ENCODE measurements at regions not wholly inside any gene's neighbourhood (a gene's known extent, or its start where the extent isn't known, plus 50 kb on each side); places are given as distances from the start of the nearest gene placed in this dataset.

DNA sequence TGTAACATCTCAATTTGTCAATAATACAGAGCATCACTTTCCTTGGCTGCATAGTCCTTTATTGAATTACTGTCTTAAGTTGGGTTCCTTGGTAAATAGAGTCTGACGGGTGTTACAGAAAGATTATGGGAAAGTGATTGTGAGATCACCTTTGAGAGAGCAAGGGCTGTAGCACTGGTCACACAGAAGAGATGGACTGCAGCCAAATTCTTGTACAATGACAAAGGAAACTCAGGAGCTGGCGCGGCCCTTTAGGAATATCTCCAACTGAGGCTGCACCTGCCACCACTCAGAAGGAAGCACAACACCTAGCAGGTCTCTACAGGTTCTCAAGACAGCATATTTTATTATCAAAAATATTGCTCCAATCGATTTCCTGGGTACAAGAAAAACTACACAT lies 350.0 kb upstream of the ISL1 start:
- DNase-seq (ENCODE audit: low spot score): no peak
- H3K4me3 ChIP-seq: no peak overlapping the region
- H3K27ac ChIP-seq: no peak overlapping the region
- TF ChIP-seq, protein P1, sequence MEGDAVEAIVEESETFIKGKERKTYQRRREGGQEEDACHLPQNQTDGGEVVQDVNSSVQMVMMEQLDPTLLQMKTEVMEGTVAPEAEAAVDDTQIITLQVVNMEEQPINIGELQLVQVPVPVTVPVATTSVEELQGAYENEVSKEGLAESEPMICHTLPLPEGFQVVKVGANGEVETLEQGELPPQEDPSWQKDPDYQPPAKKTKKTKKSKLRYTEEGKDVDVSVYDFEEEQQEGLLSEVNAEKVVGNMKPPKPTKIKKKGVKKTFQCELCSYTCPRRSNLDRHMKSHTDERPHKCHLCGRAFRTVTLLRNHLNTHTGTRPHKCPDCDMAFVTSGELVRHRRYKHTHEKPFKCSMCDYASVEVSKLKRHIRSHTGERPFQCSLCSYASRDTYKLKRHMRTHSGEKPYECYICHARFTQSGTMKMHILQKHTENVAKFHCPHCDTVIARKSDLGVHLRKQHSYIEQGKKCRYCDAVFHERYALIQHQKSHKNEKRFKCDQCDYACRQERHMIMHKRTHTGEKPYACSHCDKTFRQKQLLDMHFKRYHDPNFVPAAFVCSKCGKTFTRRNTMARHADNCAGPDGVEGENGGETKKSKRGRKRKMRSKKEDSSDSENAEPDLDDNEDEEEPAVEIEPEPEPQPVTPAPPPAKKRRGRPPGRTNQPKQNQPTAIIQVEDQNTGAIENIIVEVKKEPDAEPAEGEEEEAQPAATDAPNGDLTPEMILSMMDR (IDR thresholded peaks at IDR 0.05): no peak

GRCh38 chr5:51034222-51034901 lies 348.9 kb upstream of the ISL1 start:
- no peak overlapping the region for H3K4me3 ChIP-seq
- H3K27ac ChIP-seq: no peak overlapping the region
- no peak for DNase-seq (ENCODE audit: low spot score)
- TF ChIP-seq, protein P1 (IDR thresholded peaks at IDR 0.05): no peak

DNA sequence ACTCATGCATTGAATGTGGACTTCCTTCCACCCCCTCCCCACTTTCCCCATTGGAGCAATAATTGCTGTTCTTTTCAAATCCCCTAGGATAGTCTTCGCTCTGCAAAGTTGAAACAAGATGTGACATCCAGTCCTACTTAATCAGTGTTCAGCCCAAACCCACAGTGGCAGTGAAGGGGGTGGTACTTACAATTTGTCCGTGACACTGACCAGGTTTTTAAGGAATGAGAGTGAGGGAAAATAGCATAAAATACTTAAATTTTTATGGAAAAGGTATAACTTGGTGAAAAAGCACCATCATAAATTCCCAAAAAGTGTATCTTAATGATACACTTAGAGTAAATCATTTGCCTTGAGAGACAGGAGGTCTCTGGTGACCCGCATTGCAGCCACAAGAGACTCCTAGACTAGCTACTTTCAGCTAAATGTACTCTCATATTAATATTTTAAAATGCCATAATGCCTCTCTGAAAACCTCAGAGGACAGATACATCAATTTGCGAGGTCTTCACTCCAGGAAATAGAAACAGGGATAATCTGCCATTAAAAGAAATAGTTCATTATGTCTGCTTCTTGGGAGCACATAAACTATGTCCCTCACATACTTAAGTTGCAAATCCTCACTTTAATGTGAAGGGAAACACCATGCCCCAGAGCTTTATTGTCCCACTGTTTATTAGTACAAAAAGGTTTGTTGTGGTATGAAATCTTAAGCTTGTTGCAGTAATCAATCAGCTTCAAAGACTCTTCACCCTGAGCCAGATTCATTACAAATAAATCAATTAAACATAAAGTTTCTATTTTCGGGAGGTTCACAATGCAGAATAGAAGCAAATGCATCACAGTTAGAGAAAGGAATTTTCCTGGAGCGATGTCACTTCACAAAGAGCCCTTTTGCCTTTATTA lies 343.6 kb upstream of the ISL1 start:
- H3K4me3 ChIP-seq: no peak overlapping the region

DNA sequence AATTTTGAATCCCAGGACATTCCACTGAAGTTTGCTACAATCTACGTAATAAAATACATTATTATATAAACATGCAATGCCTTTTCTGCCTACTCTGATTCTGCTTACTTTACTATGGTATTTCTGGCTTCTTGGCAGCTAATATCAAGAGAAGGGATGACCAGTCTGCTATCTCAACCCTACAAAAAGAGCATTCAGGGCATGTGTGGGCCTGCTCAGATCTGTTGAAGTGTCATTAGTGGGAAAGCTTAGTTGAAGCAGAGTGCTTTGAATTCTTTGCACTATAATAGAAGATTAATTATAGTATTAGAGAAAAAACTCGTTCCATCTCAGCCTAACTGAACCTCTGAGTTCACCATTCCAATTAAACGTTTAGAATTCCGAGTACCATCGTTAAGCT lies 339.5 kb upstream of the ISL1 start:
- DNase-seq (ENCODE audit: low spot score): no peak

More for the DNA sequence above, 343.6 kb upstream of the ISL1 start:
- TF ChIP-seq, protein P1 (IDR thresholded peaks at IDR 0.05): no peak
- DNase-seq (ENCODE audit: low spot score): no peak
- H3K27ac ChIP-seq: no peak overlapping the region

GRCh38 chr5:51047369-51047768 lies 335.9 kb upstream of the ISL1 start:
- TF ChIP-seq, protein P1 (IDR thresholded peaks at IDR 0.05): no peak
- Histone ChIP-seq H3K27ac (no peak overlapping the region), H3K4me3 (no peak overlapping the region)
- no peak for DNase-seq (ENCODE audit: low spot score)

More for the DNA sequence above, 339.5 kb upstream of the ISL1 start:
- TF ChIP-seq, protein P1 (IDR thresholded peaks at IDR 0.05): no peak
- no peak overlapping the region for H3K4me3 ChIP-seq
- no peak overlapping the region for H3K27ac ChIP-seq

GRCh38 chr5:51053361-51053760 lies 329.9 kb upstream of the ISL1 start:
- Histone ChIP-seq H3K27ac (no peak overlapping the region), H3K4me3 (no peak overlapping the region)
- DNase-seq (ENCODE audit: low spot score): no peak
- TF ChIP-seq, protein P1 (IDR thresholded peaks at IDR 0.05): no peak
